Fibroblast of lung (primary cell): ENCODE measurements at regions not wholly inside any gene's neighbourhood (a gene's known extent, or its start where the extent isn't known, plus 50 kb on each side); places are given as distances from the start of the nearest gene placed in this dataset.

ENCODE experiments used
- DNase-seq, 2 donors: peaks; one replicate each; pipeline versions ENCODE4 v3.0.0 to v3.0.0-alpha.2; 2010; ENCODE audit warnings: low read depth in 2 of 2
- H2AFZ ChIP-seq: 2 replicates; pipeline ENCODE4 v1.5.1; 2012; ENCODE audit warnings: low read length, control low read depth, inconsistent platforms
- H3K27ac ChIP-seq: 2 replicates; pipeline ENCODE4 v1.5.1; 2011; ENCODE audit warnings: low read length, control low read depth; ENCODE audit not compliant: insufficient read depth
- H3K27me3 ChIP-seq: 2 replicates; pipeline ENCODE4 v1.5.1; 2011; ENCODE audit warnings: mild to moderate bottlenecking, low read length; ENCODE audit not compliant: control insufficient read depth, insufficient read depth
- H3K36me3 ChIP-seq: 2 replicates; pipeline ENCODE4 v1.5.1; 2011; ENCODE audit warnings: low read length; ENCODE audit not compliant: control insufficient read depth, insufficient read depth
- H3K4me1 ChIP-seq: 2 replicates; pipeline ENCODE4 v1.5.1; 2011; ENCODE audit warnings: low read length; ENCODE audit not compliant: control insufficient read depth, insufficient read depth; ENCODE audit errors: extremely low read depth
- H3K4me2 ChIP-seq: 2 replicates; pipeline ENCODE4 v1.5.1; 2011; ENCODE audit warnings: low read length, control low read depth; ENCODE audit not compliant: insufficient read depth; ENCODE audit errors: extremely low read depth
- H3K4me3 ChIP-seq, 4 experiments: fragments of 200-600 bp in 1 of 4; sonication (generic) in 1 of 4; replicated peaks in 1 of 4; 2 replicates each; pipeline ENCODE4 v1.5.1; 2011 to 2016; ENCODE audit warnings: low read length in 4 of 4, low read depth in 3 of 4, mild to moderate bottlenecking in 3 of 4, control low read depth in 2 of 4, inconsistent platforms in 1 of 4, mixed read lengths in 1 of 4; ENCODE audit not compliant: insufficient read depth in 1 of 4; ENCODE audit errors: control extremely low read depth in 1 of 4
- H3K79me2 ChIP-seq: 2 replicates; pipeline ENCODE4 v1.5.1; 2012; ENCODE audit warnings: mild to moderate bottlenecking, low read length, inconsistent platforms; ENCODE audit not compliant: control insufficient read depth, insufficient read depth
- H3K9ac ChIP-seq: 2 replicates; pipeline ENCODE4 v1.5.1; 2011; ENCODE audit warnings: mild to moderate bottlenecking, low read length, control low read depth; ENCODE audit not compliant: insufficient read depth
- H3K9me3 ChIP-seq: 2 replicates; pipeline ENCODE4 v1.5.1; 2012; ENCODE audit warnings: low read depth, low read length; ENCODE audit not compliant: control insufficient read depth, insufficient read depth
- H4K20me1 ChIP-seq: 2 replicates; pipeline ENCODE4 v1.5.1; 2011; ENCODE audit warnings: low read length; ENCODE audit not compliant: control insufficient read depth, insufficient read depth; ENCODE audit errors: extremely low read depth
- EZH2 ChIP-seq: IDR thresholded peaks from 2 replicates; pipeline ENCODE4 v1.5.1; 2012; ENCODE audit warnings: low read length, control low read depth, mild to moderate bottlenecking; ENCODE audit errors: missing control alignments
- TF ChIP-seq, protein P1 (sequence below), 2 donors: IDR thresholded peaks in 1 of 2; conservative IDR thresholded peaks in 1 of 2; 1 replicate in 1 of 2; 2 replicates in 1 of 2; pipeline ENCODE4 v1.5.1; 2011 to 2012; ENCODE audit warnings: low read length in 2 of 2, control low read depth in 1 of 2, inconsistent platforms in 1 of 2, low read depth in 1 of 2, mild to moderate bottlenecking in 1 of 2

DNA sequence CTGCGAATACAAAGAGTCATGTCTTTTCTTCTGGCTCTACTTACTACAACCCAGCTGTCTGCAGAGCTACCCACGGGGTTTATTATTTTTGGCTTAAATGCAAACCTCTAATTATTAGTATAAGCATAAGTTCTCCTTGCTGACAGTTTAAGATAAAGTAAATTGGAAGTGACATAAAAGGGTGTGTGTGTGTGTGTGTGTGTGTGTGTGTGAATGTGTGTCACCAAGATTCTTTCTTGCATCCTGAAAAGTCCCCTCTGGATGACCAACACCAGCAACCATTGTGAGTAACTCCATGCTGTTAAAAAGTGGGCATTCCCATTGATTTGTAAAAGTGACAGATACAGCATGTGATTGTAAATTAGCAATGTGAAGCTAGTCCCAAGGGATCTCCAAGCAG lies 803.8 kb upstream of the ZNF608 start:
- peak; percentile 92 to 95 for DNase-seq
- Histone ChIP-seq H3K9ac (no peak overlapping the region), H3K4me2 (peak overlapping the region; percentile 15), H3K4me3 (no peak overlapping the region), H3K36me3 (no peaks in the 10 kb centered on the region), H2AFZ (no peak overlapping the region), H3K79me2 (no peaks in the 10 kb centered on the region), H3K4me1 (peaks cover 6% of the 10 kb centered on the region), H3K9me3 (no peaks in the 10 kb centered on the region), H3K27me3 (no peaks in the 10 kb centered on the region), H3K27ac (no peak overlapping the region), H4K20me1 (no peaks in the 10 kb centered on the region)
- no peak for TF ChIP-seq EZH2
- TF ChIP-seq, protein P1, sequence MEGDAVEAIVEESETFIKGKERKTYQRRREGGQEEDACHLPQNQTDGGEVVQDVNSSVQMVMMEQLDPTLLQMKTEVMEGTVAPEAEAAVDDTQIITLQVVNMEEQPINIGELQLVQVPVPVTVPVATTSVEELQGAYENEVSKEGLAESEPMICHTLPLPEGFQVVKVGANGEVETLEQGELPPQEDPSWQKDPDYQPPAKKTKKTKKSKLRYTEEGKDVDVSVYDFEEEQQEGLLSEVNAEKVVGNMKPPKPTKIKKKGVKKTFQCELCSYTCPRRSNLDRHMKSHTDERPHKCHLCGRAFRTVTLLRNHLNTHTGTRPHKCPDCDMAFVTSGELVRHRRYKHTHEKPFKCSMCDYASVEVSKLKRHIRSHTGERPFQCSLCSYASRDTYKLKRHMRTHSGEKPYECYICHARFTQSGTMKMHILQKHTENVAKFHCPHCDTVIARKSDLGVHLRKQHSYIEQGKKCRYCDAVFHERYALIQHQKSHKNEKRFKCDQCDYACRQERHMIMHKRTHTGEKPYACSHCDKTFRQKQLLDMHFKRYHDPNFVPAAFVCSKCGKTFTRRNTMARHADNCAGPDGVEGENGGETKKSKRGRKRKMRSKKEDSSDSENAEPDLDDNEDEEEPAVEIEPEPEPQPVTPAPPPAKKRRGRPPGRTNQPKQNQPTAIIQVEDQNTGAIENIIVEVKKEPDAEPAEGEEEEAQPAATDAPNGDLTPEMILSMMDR (conservative IDR thresholded peaks at IDR 0.05 in 1 of 2, IDR thresholded peaks at IDR 0.05 in 1 of 2; ENCODE audit: low read depth in 1 of 2, low read length in 2 of 2), result no peak

DNA sequence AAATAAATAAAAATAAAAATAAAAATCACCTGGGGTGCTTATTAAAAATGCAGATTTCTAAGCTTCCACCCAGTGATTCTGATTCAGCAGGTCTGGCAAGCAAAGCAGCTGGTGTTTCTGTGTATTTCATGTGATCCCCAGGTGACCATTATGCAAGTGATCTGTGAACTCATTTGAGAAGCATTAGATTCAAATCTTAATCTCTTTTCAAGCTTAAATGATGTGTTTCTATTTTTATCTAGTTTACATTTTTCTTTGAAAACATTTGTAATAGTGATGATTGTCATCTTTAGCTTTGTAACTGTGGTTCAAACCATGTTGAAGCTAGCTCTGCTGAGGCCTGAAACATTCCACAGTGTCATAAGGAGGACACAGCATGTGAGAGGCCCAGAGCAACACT lies 804.8 kb upstream of the ZNF608 start:
- Histone ChIP-seq H3K4me3 (no peak overlapping the region), H3K27me3 (no peaks in the 10 kb centered on the region), H3K4me2 (no peak overlapping the region), H3K9me3 (no peaks in the 10 kb centered on the region), H3K36me3 (no peaks in the 10 kb centered on the region), H3K79me2 (no peaks in the 10 kb centered on the region), H3K27ac (no peak overlapping the region), H3K4me1 (peaks cover 6% of the 10 kb centered on the region), H4K20me1 (no peaks in the 10 kb centered on the region), H2AFZ (no peak overlapping the region), H3K9ac (no peak overlapping the region)
- TF ChIP-seq, protein P1 (conservative IDR thresholded peaks at IDR 0.05 in 1 of 2, IDR thresholded peaks at IDR 0.05 in 1 of 2; ENCODE audit: low read depth in 1 of 2, low read length in 2 of 2), result no peak
- no peak for TF ChIP-seq EZH2
- peak; percentile 32 to 80 for DNase-seq

DNA sequence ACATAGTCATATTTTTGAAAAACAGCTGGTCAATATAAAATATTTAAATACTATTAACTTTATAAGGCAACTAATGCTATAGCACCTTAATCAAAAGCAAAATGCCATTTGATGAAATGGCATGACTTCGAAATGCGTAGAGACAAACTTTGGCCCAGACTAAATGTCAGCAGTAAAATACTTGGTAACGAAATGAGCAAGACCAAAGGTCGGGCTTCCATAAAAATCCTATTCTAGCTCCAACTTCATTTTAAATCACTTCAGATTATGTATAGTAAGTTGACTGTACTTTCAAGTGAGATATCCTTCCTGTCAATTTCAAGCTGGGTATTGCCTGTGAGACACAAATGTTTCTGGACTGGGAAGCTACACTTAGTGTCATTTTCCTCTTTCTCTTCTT lies 805.4 kb upstream of the ZNF608 start:
- Histone ChIP-seq H3K4me3 (no peak overlapping the region), H3K4me2 (no peak overlapping the region), H4K20me1 (no peaks in the 10 kb centered on the region), H3K27me3 (no peaks in the 10 kb centered on the region), H3K9me3 (no peaks in the 10 kb centered on the region), H3K9ac (no peak overlapping the region), H3K4me1 (peaks cover 6% of the 10 kb centered on the region), H3K27ac (no peak overlapping the region), H3K36me3 (no peaks in the 10 kb centered on the region), H2AFZ (no peak overlapping the region), H3K79me2 (no peaks in the 10 kb centered on the region)
- no peak for DNase-seq
- TF ChIP-seq, protein P1 (conservative IDR thresholded peaks at IDR 0.05 in 1 of 2, IDR thresholded peaks at IDR 0.05 in 1 of 2; ENCODE audit: low read depth in 1 of 2, low read length in 2 of 2), result no peak
- TF ChIP-seq EZH2, result no peak
